ENCODE measurements at regions not wholly inside any gene's neighbourhood (a gene's known extent, or its start where the extent isn't known, plus 50 kb on each side); places are given as distances from the start of the nearest gene placed in this dataset.

DNA sequence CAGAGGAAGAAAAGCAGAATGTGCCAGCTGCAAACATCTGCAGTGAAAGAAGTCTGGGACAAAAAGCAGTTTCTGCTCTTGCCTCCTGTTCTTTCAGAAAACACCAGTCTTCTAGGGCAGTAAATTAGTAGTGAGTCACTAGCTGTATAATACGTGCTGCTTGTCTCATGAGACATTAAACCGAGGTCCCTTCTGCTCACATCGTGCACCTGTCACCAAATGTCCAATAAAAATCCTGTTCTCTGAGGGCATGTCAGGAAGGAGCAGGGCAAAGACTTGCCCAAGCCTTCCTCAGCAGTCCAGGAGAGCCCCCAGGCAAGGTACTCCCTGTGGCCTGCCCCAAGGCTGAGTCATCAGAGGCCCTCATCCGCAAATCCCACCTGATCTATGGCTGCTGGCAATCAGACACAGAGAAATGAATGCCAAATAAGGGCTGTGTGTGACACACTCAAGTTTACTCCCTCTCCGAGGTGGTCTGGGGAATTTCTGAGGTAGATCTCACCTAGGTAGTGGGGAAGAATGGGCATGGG is 255.3 kb upstream of the SMARCA2 start:
- H3K27me3 ChIP-seq (ENCODE audit: control insufficient read depth in 4 of 4, insufficient read depth in 4 of 4, low read length in 3 of 4) = no peaks in the 10 kb centered on the region
- no peaks in the 10 kb centered on the region for H3K4me1 ChIP-seq (ENCODE audit: control insufficient read depth in 4 of 4, insufficient read depth in 4 of 4, low read length in 3 of 4)
- H3K27ac ChIP-seq (ENCODE audit: low read depth in 1 of 2, low read length in 2 of 2) = no peak overlapping the region
- no peak for DNase-seq (ENCODE audit: low spot score)
- WGBS = 76% methylated on average over 5 of the region's 5 CpGs
- peaks cover 0 to 1% (median 0%) of the 10 kb centered on the region in 4 donors for H3K9me3 ChIP-seq (ENCODE audit: control insufficient read depth in 4 of 4, low read length in 3 of 4)
- TF ChIP-seq TAF1 (conservative IDR thresholded peaks at IDR 0.05) = no peak
- TF ChIP-seq, protein P1, sequence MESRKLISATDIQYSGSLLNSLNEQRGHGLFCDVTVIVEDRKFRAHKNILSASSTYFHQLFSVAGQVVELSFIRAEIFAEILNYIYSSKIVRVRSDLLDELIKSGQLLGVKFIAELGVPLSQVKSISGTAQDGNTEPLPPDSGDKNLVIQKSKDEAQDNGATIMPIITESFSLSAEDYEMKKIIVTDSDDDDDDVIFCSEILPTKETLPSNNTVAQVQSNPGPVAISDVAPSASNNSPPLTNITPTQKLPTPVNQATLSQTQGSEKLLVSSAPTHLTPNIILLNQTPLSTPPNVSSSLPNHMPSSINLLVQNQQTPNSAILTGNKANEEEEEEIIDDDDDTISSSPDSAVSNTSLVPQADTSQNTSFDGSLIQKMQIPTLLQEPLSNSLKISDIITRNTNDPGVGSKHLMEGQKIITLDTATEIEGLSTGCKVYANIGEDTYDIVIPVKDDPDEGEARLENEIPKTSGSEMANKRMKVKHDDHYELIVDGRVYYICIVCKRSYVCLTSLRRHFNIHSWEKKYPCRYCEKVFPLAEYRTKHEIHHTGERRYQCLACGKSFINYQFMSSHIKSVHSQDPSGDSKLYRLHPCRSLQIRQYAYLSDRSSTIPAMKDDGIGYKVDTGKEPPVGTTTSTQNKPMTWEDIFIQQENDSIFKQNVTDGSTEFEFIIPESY (IDR thresholded peaks at IDR 0.05) = no peak
- TF ChIP-seq RAD21 (IDR thresholded peaks at IDR 0.05) = no peak
- no peak for TF ChIP-seq GABPA (IDR thresholded peaks at IDR 0.05 in 1 of 2, conservative IDR thresholded peaks at IDR 0.05 in 1 of 2)
- no peak for TF ChIP-seq EGR1 (IDR thresholded peaks at IDR 0.05; ENCODE audit: low read depth in 2 of 2)
- TF ChIP-seq, protein P2, sequence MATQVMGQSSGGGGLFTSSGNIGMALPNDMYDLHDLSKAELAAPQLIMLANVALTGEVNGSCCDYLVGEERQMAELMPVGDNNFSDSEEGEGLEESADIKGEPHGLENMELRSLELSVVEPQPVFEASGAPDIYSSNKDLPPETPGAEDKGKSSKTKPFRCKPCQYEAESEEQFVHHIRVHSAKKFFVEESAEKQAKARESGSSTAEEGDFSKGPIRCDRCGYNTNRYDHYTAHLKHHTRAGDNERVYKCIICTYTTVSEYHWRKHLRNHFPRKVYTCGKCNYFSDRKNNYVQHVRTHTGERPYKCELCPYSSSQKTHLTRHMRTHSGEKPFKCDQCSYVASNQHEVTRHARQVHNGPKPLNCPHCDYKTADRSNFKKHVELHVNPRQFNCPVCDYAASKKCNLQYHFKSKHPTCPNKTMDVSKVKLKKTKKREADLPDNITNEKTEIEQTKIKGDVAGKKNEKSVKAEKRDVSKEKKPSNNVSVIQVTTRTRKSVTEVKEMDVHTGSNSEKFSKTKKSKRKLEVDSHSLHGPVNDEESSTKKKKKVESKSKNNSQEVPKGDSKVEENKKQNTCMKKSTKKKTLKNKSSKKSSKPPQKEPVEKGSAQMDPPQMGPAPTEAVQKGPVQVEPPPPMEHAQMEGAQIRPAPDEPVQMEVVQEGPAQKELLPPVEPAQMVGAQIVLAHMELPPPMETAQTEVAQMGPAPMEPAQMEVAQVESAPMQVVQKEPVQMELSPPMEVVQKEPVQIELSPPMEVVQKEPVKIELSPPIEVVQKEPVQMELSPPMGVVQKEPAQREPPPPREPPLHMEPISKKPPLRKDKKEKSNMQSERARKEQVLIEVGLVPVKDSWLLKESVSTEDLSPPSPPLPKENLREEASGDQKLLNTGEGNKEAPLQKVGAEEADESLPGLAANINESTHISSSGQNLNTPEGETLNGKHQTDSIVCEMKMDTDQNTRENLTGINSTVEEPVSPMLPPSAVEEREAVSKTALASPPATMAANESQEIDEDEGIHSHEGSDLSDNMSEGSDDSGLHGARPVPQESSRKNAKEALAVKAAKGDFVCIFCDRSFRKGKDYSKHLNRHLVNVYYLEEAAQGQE (IDR thresholded peaks at IDR 0.05) = no peak
- no peak for TF ChIP-seq HNF4G (IDR thresholded peaks at IDR 0.05)
- no peak for TF ChIP-seq YY1 (IDR thresholded peaks at IDR 0.05)
- no peak for TF ChIP-seq FOXA2 (IDR thresholded peaks at IDR 0.05)
- no peak overlapping the region for H3K9ac ChIP-seq (ENCODE audit: low read depth in 1 of 2, low read length in 2 of 2)
- no peak overlapping the region for H3K4me3 ChIP-seq (ENCODE audit: low read depth in 1 of 3, low read length in 3 of 3)
- H3K36me3 ChIP-seq (ENCODE audit: control insufficient read depth in 4 of 4, insufficient read depth in 3 of 4, low read depth in 1 of 4, low read length in 3 of 4) = no peaks in the 10 kb centered on the region

DNA sequence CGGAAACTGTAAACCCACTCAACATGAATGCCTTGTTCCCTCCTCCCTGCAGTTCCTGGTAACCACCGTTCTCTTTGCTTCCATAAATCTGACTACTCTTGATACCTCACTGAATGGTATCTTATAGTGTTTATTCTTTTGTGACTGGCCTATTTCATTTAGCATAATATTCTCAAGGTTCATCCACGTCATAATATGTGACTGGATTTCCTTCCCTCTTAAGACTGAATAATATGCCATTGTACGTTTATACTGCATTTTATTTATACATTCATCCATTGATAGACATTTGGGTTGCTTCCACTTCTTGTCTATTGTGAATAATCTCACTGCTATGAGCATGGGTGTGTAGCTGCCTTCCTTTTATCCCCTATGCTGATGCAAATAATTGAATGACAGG is 253.3 kb upstream of the SMARCA2 start:
- H3K4me3 ChIP-seq (ENCODE audit: low read depth in 1 of 3, low read length in 3 of 3) = no peak overlapping the region

More for the DNA sequence above, 253.3 kb upstream of the SMARCA2 start:
- no peak for TF ChIP-seq HNF4G (IDR thresholded peaks at IDR 0.05)
- no peak for TF ChIP-seq HNF4A (conservative IDR thresholded peaks at IDR 0.05)
- no peak for TF ChIP-seq FOXA2 (IDR thresholded peaks at IDR 0.05)
- TF ChIP-seq, protein P2 (IDR thresholded peaks at IDR 0.05) = no peak
- no peak for TF ChIP-seq RAD21 (IDR thresholded peaks at IDR 0.05)
- TF ChIP-seq, protein P3, sequence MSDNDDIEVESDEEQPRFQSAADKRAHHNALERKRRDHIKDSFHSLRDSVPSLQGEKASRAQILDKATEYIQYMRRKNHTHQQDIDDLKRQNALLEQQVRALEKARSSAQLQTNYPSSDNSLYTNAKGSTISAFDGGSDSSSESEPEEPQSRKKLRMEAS (IDR thresholded peaks at IDR 0.05) = no peak
- no peak for TF ChIP-seq GABPA (IDR thresholded peaks at IDR 0.05 in 1 of 2, conservative IDR thresholded peaks at IDR 0.05 in 1 of 2)
- no peak for TF ChIP-seq JUND (IDR thresholded peaks at IDR 0.05)
- TF ChIP-seq, protein P4, sequence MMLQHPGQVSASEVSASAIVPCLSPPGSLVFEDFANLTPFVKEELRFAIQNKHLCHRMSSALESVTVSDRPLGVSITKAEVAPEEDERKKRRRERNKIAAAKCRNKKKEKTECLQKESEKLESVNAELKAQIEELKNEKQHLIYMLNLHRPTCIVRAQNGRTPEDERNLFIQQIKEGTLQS (IDR thresholded peaks at IDR 0.05) = no peak
- TF ChIP-seq, protein P1 (IDR thresholded peaks at IDR 0.05) = no peak
- no peak for TF ChIP-seq TAF1 (conservative IDR thresholded peaks at IDR 0.05)
- TF ChIP-seq YY1 (IDR thresholded peaks at IDR 0.05) = no peak
- no peaks in the 10 kb centered on the region for H3K27me3 ChIP-seq (ENCODE audit: control insufficient read depth in 4 of 4, insufficient read depth in 4 of 4, low read length in 3 of 4)
- WGBS = 68% methylated on average over 4 of the region's 4 CpGs
- H3K9ac ChIP-seq (ENCODE audit: low read depth in 1 of 2, low read length in 2 of 2) = no peak overlapping the region
- peaks cover 0 to 1% (median 0%) of the 10 kb centered on the region in 4 donors for H3K9me3 ChIP-seq (ENCODE audit: control insufficient read depth in 4 of 4, low read length in 3 of 4)
- H3K36me3 ChIP-seq (ENCODE audit: control insufficient read depth in 4 of 4, insufficient read depth in 3 of 4, low read depth in 1 of 4, low read length in 3 of 4) = no peaks in the 10 kb centered on the region
- DNase-seq (ENCODE audit: low spot score) = no peak
- H3K4me1 ChIP-seq (ENCODE audit: control insufficient read depth in 4 of 4, insufficient read depth in 4 of 4, low read length in 3 of 4) = no peaks in the 10 kb centered on the region
- H3K27ac ChIP-seq (ENCODE audit: low read depth in 1 of 2, low read length in 2 of 2) = no peak overlapping the region

All from liver (tissue), 7 donors.